Prostate gland (tissue), 2 donors: ENCODE measurements at regions not wholly inside any gene's neighbourhood (a gene's known extent, or its start where the extent isn't known, plus 50 kb on each side); places are given as distances from the start of the nearest gene placed in this dataset.

Experiments
- DNase-seq: peaks from one replicate; pipeline ENCODE4 v3.0.0-alpha.2; 2019; ENCODE audit warnings: low spot score
- H3K27ac ChIP-seq, 2 donors: fragments of 200-600 bp; sonication (generic); 2 replicates each; pipeline ENCODE4 v1.5.1; 2017 to 2019
- H3K27me3 ChIP-seq: fragments of 200-600 bp; sonication (generic); replicated peaks from 2 replicates; pipeline ENCODE4 v1.5.1; 2019; ENCODE audit not compliant: insufficient read depth
- H3K36me3 ChIP-seq, 2 donors: fragments of 200-600 bp; sonication (generic); 1 replicate in 1 of 2; 2 replicates in 1 of 2; pipeline versions ENCODE4 v1.5.1 to v1.8.1; 2017 to 2019
- H3K4me1 ChIP-seq: fragments of 200-600 bp; sonication (generic); replicated peaks from 2 replicates; pipeline ENCODE4 v1.5.1; 2019
- H3K4me3 ChIP-seq, 2 donors: fragments of 200-600 bp; sonication (generic); 2 replicates each; pipeline ENCODE4 v1.5.1; 2017 to 2019
- H3K9me3 ChIP-seq: fragments of 200-600 bp; sonication (generic); 2 replicates; pipeline ENCODE4 v1.5.1; 2017
- POLR2A ChIP-seq: fragments of 450-650 bp; IDR thresholded peaks from one replicate; pipeline ENCODE4 v1.6.1; 2016; ENCODE audit warnings: antibody characterized with exemption, mild to moderate bottlenecking
- POLR2AphosphoS5 ChIP-seq: sonication (generic); formaldehyde crosslinking; IDR thresholded peaks from one replicate; pipeline ENCODE4 v1.6.1; 2017; ENCODE audit warnings: antibody characterized with exemption
- WGBS: methylation state at CpG from one replicate; pipeline ENCODE4 v1.1.5; 2018; 5-methylcytosine and 5-hydroxymethylcytosine counted together
- intact Hi-C: fragments of 100-400 bp; cut with DNase I; formaldehyde crosslinking; loops from one replicate; pipeline ENCODE4 v1.14.2; 2022
- TF ChIP-seq, protein P1 (sequence below), 4 experiments: fragments of 200-600 bp in 2 of 4; fragments of 450-650 bp in 2 of 4; sonication (generic) in 2 of 4; IDR thresholded peaks; 1 replicate in 3 of 4; 2 replicates in 1 of 4; pipeline ENCODE4 v1.5.1; 2016 to 2019; ENCODE audit warnings: antibody characterized with exemption in 4 of 4, mild to moderate bottlenecking in 2 of 4, moderate library complexity in 2 of 4

DNA sequence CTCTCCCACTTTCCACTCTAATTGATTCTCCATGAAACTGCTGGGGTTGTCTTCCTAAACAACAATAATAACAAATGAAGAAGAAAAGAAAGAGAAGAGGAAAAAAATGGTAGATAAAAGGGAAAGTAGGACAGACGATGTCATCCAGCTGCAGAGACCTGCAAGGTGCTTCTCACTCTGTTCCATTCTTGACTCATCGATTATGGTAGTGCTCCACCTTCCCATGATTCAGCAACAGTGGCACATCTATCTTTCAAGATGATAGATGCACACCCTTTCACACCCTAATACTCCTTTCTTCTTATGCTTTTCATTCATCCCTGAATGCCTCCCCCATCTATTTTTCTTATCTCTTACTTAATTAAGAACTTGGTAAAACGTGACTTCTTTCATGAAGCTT lies 610.2 kb downstream of the NR4A2 start:
- intact Hi-C loops, result no loop called here
- no peak for DNase-seq
- no peaks in the 10 kb centered on the region for H3K36me3 ChIP-seq
- TF ChIP-seq, protein P1, sequence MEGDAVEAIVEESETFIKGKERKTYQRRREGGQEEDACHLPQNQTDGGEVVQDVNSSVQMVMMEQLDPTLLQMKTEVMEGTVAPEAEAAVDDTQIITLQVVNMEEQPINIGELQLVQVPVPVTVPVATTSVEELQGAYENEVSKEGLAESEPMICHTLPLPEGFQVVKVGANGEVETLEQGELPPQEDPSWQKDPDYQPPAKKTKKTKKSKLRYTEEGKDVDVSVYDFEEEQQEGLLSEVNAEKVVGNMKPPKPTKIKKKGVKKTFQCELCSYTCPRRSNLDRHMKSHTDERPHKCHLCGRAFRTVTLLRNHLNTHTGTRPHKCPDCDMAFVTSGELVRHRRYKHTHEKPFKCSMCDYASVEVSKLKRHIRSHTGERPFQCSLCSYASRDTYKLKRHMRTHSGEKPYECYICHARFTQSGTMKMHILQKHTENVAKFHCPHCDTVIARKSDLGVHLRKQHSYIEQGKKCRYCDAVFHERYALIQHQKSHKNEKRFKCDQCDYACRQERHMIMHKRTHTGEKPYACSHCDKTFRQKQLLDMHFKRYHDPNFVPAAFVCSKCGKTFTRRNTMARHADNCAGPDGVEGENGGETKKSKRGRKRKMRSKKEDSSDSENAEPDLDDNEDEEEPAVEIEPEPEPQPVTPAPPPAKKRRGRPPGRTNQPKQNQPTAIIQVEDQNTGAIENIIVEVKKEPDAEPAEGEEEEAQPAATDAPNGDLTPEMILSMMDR (IDR thresholded peaks at IDR 0.05), result no peak
- TF ChIP-seq POLR2AphosphoS5, result no peak
- TF ChIP-seq POLR2A, result no peak
- H3K27ac ChIP-seq, result no peak overlapping the region
- 67% methylated on average over 3 of the region's 3 CpGs for WGBS
- no peaks in the 10 kb centered on the region for H3K4me1 ChIP-seq
- H3K4me3 ChIP-seq, result no peak overlapping the region
- H3K9me3 ChIP-seq, result no peaks in the 10 kb centered on the region
- H3K27me3 ChIP-seq, result no peaks in the 10 kb centered on the region

DNA sequence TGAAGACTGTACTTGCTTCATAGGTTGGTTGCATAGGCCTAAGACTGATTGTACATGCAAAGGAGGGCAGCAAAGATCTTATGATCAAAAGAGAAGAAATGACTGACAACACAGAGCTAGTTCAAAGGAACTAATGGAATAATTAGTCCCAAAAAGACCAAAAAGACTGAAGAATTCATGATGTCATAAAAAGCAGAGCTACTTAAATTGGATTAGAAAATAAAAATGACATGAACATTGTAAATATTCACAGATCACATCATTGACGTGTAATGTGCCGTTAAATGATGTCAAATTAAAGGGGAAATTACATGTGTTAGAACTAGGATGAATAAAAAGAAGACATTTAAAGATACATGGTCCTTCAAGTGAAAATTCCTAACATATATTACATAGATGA lies 616.8 kb downstream of the NR4A2 start:
- TF ChIP-seq POLR2AphosphoS5 (no peak), POLR2A (no peak)
- TF ChIP-seq, protein P1 (IDR thresholded peaks at IDR 0.05), result no peak
- Histone ChIP-seq H3K27me3 (no peaks in the 10 kb centered on the region), H3K9me3 (no peaks in the 10 kb centered on the region), H3K4me3 (no peak overlapping the region), H3K4me1 (no peaks in the 10 kb centered on the region), H3K27ac (no peak overlapping the region), H3K36me3 (no peaks in the 10 kb centered on the region)
- WGBS, result 80% methylated on average over 2 of the region's 2 CpGs
- intact Hi-C loops, result no loop called here
- no peak for DNase-seq

DNA sequence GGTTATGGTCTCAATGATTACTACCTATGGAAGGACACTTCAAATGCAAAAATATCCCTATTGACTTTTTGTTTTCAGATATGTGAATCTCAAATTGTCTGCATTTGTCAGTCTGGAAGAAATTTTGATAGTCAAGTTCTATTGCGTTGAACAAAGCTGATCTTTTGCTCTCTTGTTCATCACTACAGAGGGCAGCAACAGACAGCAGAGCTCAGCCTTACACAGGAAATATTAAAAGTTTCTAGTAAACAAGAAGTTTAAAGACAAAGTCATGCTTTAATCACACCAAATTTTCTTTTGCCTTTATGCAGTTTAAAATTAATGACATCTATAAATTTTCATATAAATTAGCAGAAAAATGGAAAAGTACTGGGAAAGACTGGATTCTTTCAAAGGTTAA lies 617.5 kb downstream of the NR4A2 start:
- no peaks in the 10 kb centered on the region for H3K4me1 ChIP-seq
- H3K27ac ChIP-seq, result no peak overlapping the region
- no peak for DNase-seq
- intact Hi-C loops, result no loop called here
- 63% methylated on average over 1 of the region's 1 CpG for WGBS
- H3K4me3 ChIP-seq, result no peak overlapping the region
- H3K9me3 ChIP-seq, result no peaks in the 10 kb centered on the region
- no peaks in the 10 kb centered on the region for H3K27me3 ChIP-seq
- TF ChIP-seq, protein P1 (IDR thresholded peaks at IDR 0.05), result no peak
- TF ChIP-seq POLR2AphosphoS5 (no peak), POLR2A (no peak)
- H3K36me3 ChIP-seq, result no peaks in the 10 kb centered on the region

DNA sequence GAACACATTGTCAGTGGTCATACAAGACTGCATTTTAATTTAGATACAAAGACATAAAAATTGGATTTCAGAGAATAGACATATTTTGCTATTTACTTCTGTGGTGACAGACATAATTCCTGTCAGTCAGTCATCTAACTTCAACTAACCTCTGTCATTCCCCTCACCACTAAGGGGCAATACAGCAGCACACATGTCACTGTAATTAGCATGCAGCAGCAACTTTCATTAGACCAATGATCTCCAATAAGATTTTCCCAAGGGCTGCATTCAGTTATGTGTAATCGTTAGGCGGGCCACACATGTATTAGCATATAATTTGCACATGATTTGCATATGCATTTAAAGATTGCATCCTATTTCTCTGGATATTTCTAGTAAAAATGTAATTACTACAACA lies 624.5 kb downstream of the NR4A2 start:
- Histone ChIP-seq H3K27me3 (no peaks in the 10 kb centered on the region), H3K4me1 (no peaks in the 10 kb centered on the region), H3K4me3 (no peak overlapping the region), H3K36me3 (no peaks in the 10 kb centered on the region), H3K9me3 (no peaks in the 10 kb centered on the region), H3K27ac (no peak overlapping the region)
- TF ChIP-seq POLR2AphosphoS5 (no peak), POLR2A (no peak)
- TF ChIP-seq, protein P1 (IDR thresholded peaks at IDR 0.05), result no peak
- intact Hi-C loops, result no loop called here
- 80% methylated on average over 2 of the region's 2 CpGs for WGBS
- no peak for DNase-seq

DNA sequence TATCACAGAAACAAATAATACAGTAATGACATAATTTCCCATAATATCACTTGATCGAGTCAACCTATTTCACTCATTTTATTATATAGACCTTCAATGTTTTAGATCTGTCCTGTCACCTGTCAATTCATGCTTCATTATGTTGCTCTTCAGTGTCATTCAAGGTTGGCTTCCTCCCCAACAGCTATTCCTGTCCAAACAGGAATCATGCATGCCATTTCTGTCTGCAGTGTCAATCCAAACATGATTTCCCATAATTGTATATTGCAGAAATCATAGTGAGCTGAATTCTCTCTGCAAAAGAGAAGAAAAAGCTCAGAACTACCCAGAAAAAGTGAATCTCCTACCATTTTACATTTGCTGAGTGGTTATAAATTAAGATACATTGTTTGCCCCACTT lies 628.6 kb downstream of the NR4A2 start:
- TF ChIP-seq, protein P1 (IDR thresholded peaks at IDR 0.05), result no peak
- no peak for TF ChIP-seq POLR2A
- no peak for TF ChIP-seq POLR2AphosphoS5
- WGBS, result 84% methylated on average over 1 of the region's 1 CpG
- Histone ChIP-seq H3K27me3 (no peaks in the 10 kb centered on the region), H3K27ac (no peak overlapping the region), H3K4me1 (no peaks in the 10 kb centered on the region), H3K4me3 (no peak overlapping the region), H3K9me3 (no peaks in the 10 kb centered on the region), H3K36me3 (no peaks in the 10 kb centered on the region)
- no peak for DNase-seq
- intact Hi-C loops, result no loop called here
